H9 (cell line): ENCODE measurements at regions not wholly inside any gene's neighbourhood (a gene's known extent, or its start where the extent isn't known, plus 50 kb on each side); places are given as distances from the start of the nearest gene placed in this dataset.

Experiments
- DNase-seq: peaks from one replicate; pipeline ENCODE4 v3.0.0-alpha.2; 2017
- H2AFZ ChIP-seq: one replicate; pipeline ENCODE4 v1.6.1; 2013; ENCODE audit warnings: mild to moderate bottlenecking, low read length, control low read depth, moderate library complexity
- H2AK5ac ChIP-seq: 2 replicates; pipeline ENCODE4 v1.6.1; 2013; ENCODE audit warnings: low read length, control low read depth, mixed read lengths; ENCODE audit not compliant: insufficient read length
- H2BK120ac ChIP-seq: one replicate; pipeline ENCODE4 v1.6.1; 2013; ENCODE audit warnings: low read depth, mild to moderate bottlenecking, low read length, control low read depth, inconsistent platforms; ENCODE audit not compliant: poor library complexity, severe bottlenecking
- H2BK12ac ChIP-seq: 2 replicates; pipeline ENCODE4 v1.6.1; 2013; ENCODE audit warnings: low read length, control low read depth, mixed read lengths, low read depth; ENCODE audit not compliant: insufficient read length
- H2BK15ac ChIP-seq: 2 replicates; pipeline ENCODE4 v1.6.1; 2013; ENCODE audit warnings: low read depth, low read length, control low read depth
- H2BK20ac ChIP-seq: one replicate; pipeline ENCODE4 v1.6.1; 2013; ENCODE audit warnings: low read depth, mild to moderate bottlenecking, low read length, control low read depth, inconsistent platforms; ENCODE audit not compliant: poor library complexity, severe bottlenecking
- H2BK5ac ChIP-seq: 2 replicates; pipeline ENCODE4 v1.6.1; 2013; ENCODE audit warnings: low read length, control low read depth, mixed read lengths; ENCODE audit not compliant: insufficient read length
- H3K14ac ChIP-seq: 2 replicates; pipeline ENCODE4 v1.6.1; 2013; ENCODE audit warnings: low read length, control low read depth; ENCODE audit not compliant: insufficient read depth
- H3K18ac ChIP-seq: 2 replicates; pipeline ENCODE4 v1.6.1; 2013; ENCODE audit warnings: low read depth, mild to moderate bottlenecking, mixed read lengths, low read length, control low read depth; ENCODE audit not compliant: insufficient read length
- H3K23ac ChIP-seq: 2 replicates; pipeline ENCODE4 v1.6.1; 2013; ENCODE audit warnings: low read length, control low read depth, mixed read lengths, low read depth; ENCODE audit not compliant: insufficient read length
- H3K23me2 ChIP-seq: 2 replicates; pipeline ENCODE4 v1.6.1; 2013; ENCODE audit warnings: low read depth, mild to moderate bottlenecking, mixed read lengths, low read length, control low read depth; ENCODE audit not compliant: insufficient read length, poor library complexity, severe bottlenecking
- H3K27ac ChIP-seq: 2 replicates; pipeline ENCODE4 v1.5.1; 2013; ENCODE audit warnings: low read length, control low read depth, mixed read lengths, low read depth; ENCODE audit not compliant: insufficient read length
- H3K27me3 ChIP-seq: 2 replicates; pipeline ENCODE4 v1.6.1; 2013; ENCODE audit warnings: low read length, control low read depth, inconsistent platforms; ENCODE audit not compliant: insufficient read depth
- H3K4ac ChIP-seq: 2 replicates; pipeline ENCODE4 v1.6.1; 2013; ENCODE audit warnings: low read depth, mild to moderate bottlenecking, control low read depth, inconsistent platforms, low read length, moderate library complexity
- H3K4me1 ChIP-seq: 2 replicates; pipeline ENCODE4 v1.6.1; 2013; ENCODE audit warnings: low read length, control low read depth, inconsistent platforms; ENCODE audit not compliant: insufficient read depth
- H3K4me2 ChIP-seq: 2 replicates; pipeline ENCODE4 v1.6.1; 2013; ENCODE audit warnings: low read length, control low read depth, mixed read lengths; ENCODE audit not compliant: insufficient read length, insufficient read depth
- H3K56ac ChIP-seq: 2 replicates; pipeline ENCODE4 v1.6.1; 2013; ENCODE audit warnings: low read depth, mild to moderate bottlenecking, mixed read lengths, low read length, control low read depth; ENCODE audit not compliant: insufficient read length
- H3K79me1 ChIP-seq: 2 replicates; pipeline ENCODE4 v1.6.1; 2013; ENCODE audit warnings: low read depth, mild to moderate bottlenecking, moderate library complexity, low read length, control low read depth, inconsistent platforms; ENCODE audit not compliant: insufficient read depth, poor library complexity, severe bottlenecking
- H3K79me2 ChIP-seq: 2 replicates; pipeline ENCODE4 v1.6.1; 2013; ENCODE audit warnings: low read length, control low read depth, inconsistent platforms; ENCODE audit not compliant: insufficient read depth
- H3K9ac ChIP-seq: 2 replicates; pipeline ENCODE4 v1.6.1; 2013; ENCODE audit warnings: low read length, control low read depth, mixed read lengths; ENCODE audit not compliant: insufficient read length; ENCODE audit errors: extremely low read depth
- H3K9me3 ChIP-seq: one replicate; pipeline ENCODE4 v1.6.1; 2013; ENCODE audit warnings: low read depth, low read length, inconsistent platforms; ENCODE audit not compliant: control insufficient read depth
- H3T11ph ChIP-seq: one replicate; pipeline ENCODE4 v1.6.1; 2013; ENCODE audit warnings: mild to moderate bottlenecking, low read length, control low read depth, inconsistent platforms
- H4K20me1 ChIP-seq: one replicate; pipeline ENCODE4 v1.6.1; 2013; ENCODE audit not compliant: control insufficient read depth, insufficient read length, insufficient read depth
- H4K5ac ChIP-seq: 2 replicates; pipeline ENCODE4 v1.6.1; 2013; ENCODE audit warnings: low read depth, mild to moderate bottlenecking, mixed read lengths, low read length, control low read depth; ENCODE audit not compliant: insufficient read length
- H4K8ac ChIP-seq: replicated peaks from 2 replicates; pipeline ENCODE4 v1.6.1; 2013; ENCODE audit warnings: low read length, control low read depth, mixed read lengths, low read depth; ENCODE audit not compliant: insufficient read length
- H4K91ac ChIP-seq: 2 replicates; pipeline ENCODE4 v1.6.1; 2013; ENCODE audit warnings: low read depth, mild to moderate bottlenecking, moderate library complexity, mixed read lengths, low read length, control low read depth; ENCODE audit not compliant: insufficient read length
- H3K27ac Mint-ChIP-seq, 3 experiments: 2 replicates in 2 of 3; 3 replicates in 1 of 3; pipeline ENCODE4 v1.8.0; 2020 to 2021; ENCODE audit warnings: mixed read lengths in 3 of 3, mild to moderate bottlenecking in 1 of 3, moderate library complexity in 1 of 3
- H3K27me3 Mint-ChIP-seq: 2 replicates; pipeline ENCODE4 v1.8.0; 2021; ENCODE audit warnings: low read depth, mild to moderate bottlenecking, moderate library complexity, mixed read lengths
- H3K36me3 Mint-ChIP-seq, 3 experiments: 2 replicates in 2 of 3; 3 replicates in 1 of 3; pipeline ENCODE4 v1.8.0; 2020 to 2021; ENCODE audit warnings: low read depth in 3 of 3, mixed read lengths in 3 of 3; ENCODE audit not compliant: insufficient read depth in 1 of 3
- H3K4me1 Mint-ChIP-seq, 2 experiments: 2 replicates each; pipeline ENCODE4 v1.8.0; 2020; ENCODE audit warnings: mixed read lengths in 2 of 2
- H3K4me3 Mint-ChIP-seq, 2 experiments: 2 replicates in 1 of 2; 3 replicates in 1 of 2; pipeline ENCODE4 v1.8.0; 2020 to 2021; ENCODE audit warnings: mild to moderate bottlenecking in 2 of 2, mixed read lengths in 2 of 2, moderate library complexity in 1 of 2
- H3K9me3 Mint-ChIP-seq, 2 experiments: 2 replicates in 1 of 2; 3 replicates in 1 of 2; pipeline ENCODE4 v1.8.0; 2020; ENCODE audit warnings: mild to moderate bottlenecking in 2 of 2, mixed read lengths in 2 of 2, moderate library complexity in 1 of 2
- CTCF ChIP-seq: fragments of 200-600 bp; sonication (generic); conservative IDR thresholded peaks from 3 replicates; pipeline ENCODE4 v1.8.0; 2021; ENCODE audit warnings: antibody characterized with exemption, mild to moderate bottlenecking
- WGBS: extraction: QIAGEN DNeasy Blood & Tissue Kit; methylation state at CpG from one replicate; pipeline ENCODE4 v1.1.7; 2013; ENCODE audit warnings: missing lambda C conversion rate, low lambda C conversion rate, mixed read lengths; ENCODE audit not compliant: insufficient read length; ENCODE audit errors: extremely low coverage; 5-methylcytosine and 5-hydroxymethylcytosine counted together

GRCh38 chr7:153406486-153406872 is 645.7 kb upstream of the DPP6 start:
- H3K36me3 Mint-ChIP-seq = peaks cover 20 to 40% (median 22%) of the 10 kb centered on the region in 3 experiments
- Histone ChIP-seq H2BK20ac (no peak overlapping the region), H3K23ac (no peak overlapping the region), H2BK15ac (no peak overlapping the region), H3K14ac (no peak overlapping the region), H3K56ac (no peak overlapping the region), H4K20me1 (no peaks in the 10 kb centered on the region), H3K23me2 (no peaks in the 10 kb centered on the region), H3K18ac (no peak overlapping the region), H2AFZ (no peak overlapping the region), H3K9me3 (peaks cover 5% of the 10 kb centered on the region), H4K8ac (no peak overlapping the region), H3K4me2 (no peak overlapping the region), H3T11ph (no peak overlapping the region), H3K79me1 (no peaks in the 10 kb centered on the region), H2AK5ac (no peak overlapping the region), H3K27ac (no peak overlapping the region), H3K4ac (no peak overlapping the region), H2BK120ac (no peak overlapping the region), H2BK5ac (no peak overlapping the region), H2BK12ac (no peak overlapping the region), H3K9ac (no peak overlapping the region), H3K4me1 (no peaks in the 10 kb centered on the region), H3K27me3 (no peaks in the 10 kb centered on the region), H3K79me2 (no peaks in the 10 kb centered on the region), H4K5ac (no peak overlapping the region), H4K91ac (no peak overlapping the region)
- no CpG with 5 or more reads among the region's 6 CpGs for WGBS
- H3K4me3 Mint-ChIP-seq = no peak overlapping the region
- TF ChIP-seq CTCF = no peak
- no peak overlapping the region for H3K27ac Mint-ChIP-seq
- no peak for DNase-seq
- H3K27me3 Mint-ChIP-seq = peaks cover 6% of the 10 kb centered on the region
- H3K9me3 Mint-ChIP-seq = peaks cover 93 to 98% of the 10 kb centered on the region in 2 experiments
- no peaks in the 10 kb centered on the region for H3K4me1 Mint-ChIP-seq
